ENCODE measurements at regions not wholly inside any gene's neighbourhood (a gene's known extent, or its start where the extent isn't known, plus 50 kb on each side); places are given as distances from the start of the nearest gene placed in this dataset.

- TF ChIP-seq FOXM1 (IDR thresholded peaks at IDR 0.05; ENCODE audit: borderline replicate concordance): no peak
- TF ChIP-seq SUZ12 (IDR thresholded peaks at IDR 0.05): no peak
Observed at GRCh38 chr16:9016824-9017223, 53.1 kb upstream of the USP7 start.

All from HEK293T (cell line).